ENCODE measurements at regions not wholly inside any gene's neighbourhood (a gene's known extent, or its start where the extent isn't known, plus 50 kb on each side); places are given as distances from the start of the nearest gene placed in this dataset.
A peak's percentile ranks its signal among the peaks of the same experiment; 100 is the strongest.
"Not testable (repeated sequence)": the region's sequence is repeated elsewhere in the genome, so short reads cannot be mapped to it uniquely, and the experiment has no call there.

DNA sequence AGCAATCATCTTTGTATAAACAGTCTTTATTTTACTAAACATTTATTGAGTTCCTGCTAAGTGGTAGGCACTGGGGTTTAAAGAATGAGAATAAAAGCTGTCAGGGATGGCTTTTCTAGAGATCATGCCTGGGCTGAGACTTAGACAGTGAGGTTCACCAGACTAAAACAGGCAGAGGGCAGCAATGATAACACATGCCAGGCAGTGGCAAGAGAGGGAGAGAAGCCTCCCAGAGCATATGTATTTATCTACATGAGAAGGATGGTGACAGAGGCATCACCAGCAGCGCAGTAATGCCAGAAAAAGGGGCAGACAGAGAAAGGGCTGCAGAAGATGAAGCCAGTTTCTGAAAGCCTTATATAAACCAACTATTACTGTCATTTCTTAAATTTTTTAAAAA, 121.0 kb upstream of the CCDC180 start:
- H2BK5ac ChIP-seq (ENCODE audit: insufficient read length, low read length), result no peak overlapping the region
- H3K14ac ChIP-seq (ENCODE audit: insufficient read depth, low read length), result no peak overlapping the region
- no peak overlapping the region for H3T11ph ChIP-seq (ENCODE audit: low read length)
- H2BK120ac ChIP-seq (ENCODE audit: low read depth, low read length, poor library complexity, severe bottlenecking), result no peak overlapping the region
- no peak overlapping the region for H2AFZ ChIP-seq (ENCODE audit: low read length)
- no peaks in the 10 kb centered on the region for H3K27me3 Mint-ChIP-seq (ENCODE audit: low read depth)
- peaks cover 0 to 2% of the 10 kb centered on the region in 2 experiments; a peak in 1 of 4 replicates for H3K4me1 Mint-ChIP-seq
- no peaks in the 10 kb centered on the region for H4K20me1 ChIP-seq (ENCODE audit: control insufficient read depth, insufficient read depth, insufficient read length)
- no peak overlapping the region for H4K8ac ChIP-seq (replicated peaks; ENCODE audit: insufficient read length, low read depth, low read length)
- H3K4me2 ChIP-seq (ENCODE audit: insufficient read depth, insufficient read length, low read length), result no peak overlapping the region
- H3K27ac Mint-ChIP-seq, result peak overlapping the region in 2 of 3 experiments; percentile 34 to 55; a peak in 4 of 7 replicates
- H3K27ac ChIP-seq (ENCODE audit: insufficient read length, low read depth, low read length), result no peak overlapping the region
- no peak overlapping the region for H3K56ac ChIP-seq (ENCODE audit: insufficient read length, low read depth, low read length)
- H3K9me3 Mint-ChIP-seq, result no peaks in the 10 kb centered on the region
- no peak overlapping the region for H4K5ac ChIP-seq (ENCODE audit: insufficient read length, low read depth, low read length)
- H3K79me2 ChIP-seq (ENCODE audit: insufficient read depth, low read length), result no peaks in the 10 kb centered on the region
- H3K27me3 ChIP-seq (ENCODE audit: insufficient read depth, low read length), result no peaks in the 10 kb centered on the region
- no peak for DNase-seq
- H2BK15ac ChIP-seq (ENCODE audit: low read depth, low read length), result no peak overlapping the region
- H3K4ac ChIP-seq (ENCODE audit: low read depth, low read length), result no peak overlapping the region
- H4K91ac ChIP-seq (ENCODE audit: insufficient read length, low read depth, low read length), result no peak overlapping the region
- no peak overlapping the region for H2AK5ac ChIP-seq (ENCODE audit: insufficient read length, low read length)
- no peaks in the 10 kb centered on the region for H3K9me3 ChIP-seq (ENCODE audit: control insufficient read depth, low read depth, low read length)
- WGBS (ENCODE audit: extremely low coverage, insufficient read length, low lambda C conversion rate), result no CpG with 5 or more reads among the region's 1 CpG
- no peak overlapping the region for H3K18ac ChIP-seq (ENCODE audit: insufficient read length, low read depth, low read length)
- no peak overlapping the region for H2BK20ac ChIP-seq (ENCODE audit: low read depth, low read length, poor library complexity, severe bottlenecking)
- H3K36me3 Mint-ChIP-seq (ENCODE audit: insufficient read depth in 1 of 3, low read depth in 3 of 3), result peaks cover 49 to 86% (median 83%) of the 10 kb centered on the region in 3 experiments; a peak in 6 of 7 replicates
- H3K4me3 Mint-ChIP-seq, result no peak overlapping the region
- H3K23ac ChIP-seq (ENCODE audit: insufficient read length, low read depth, low read length), result no peak overlapping the region
- H3K23me2 ChIP-seq (ENCODE audit: insufficient read length, low read depth, low read length, poor library complexity, severe bottlenecking), result no peaks in the 10 kb centered on the region
- H3K79me1 ChIP-seq (ENCODE audit: insufficient read depth, low read depth, low read length, poor library complexity, severe bottlenecking), result no peaks in the 10 kb centered on the region
- H2BK12ac ChIP-seq (ENCODE audit: insufficient read length, low read depth, low read length), result no peak overlapping the region
- TF ChIP-seq, protein P1, sequence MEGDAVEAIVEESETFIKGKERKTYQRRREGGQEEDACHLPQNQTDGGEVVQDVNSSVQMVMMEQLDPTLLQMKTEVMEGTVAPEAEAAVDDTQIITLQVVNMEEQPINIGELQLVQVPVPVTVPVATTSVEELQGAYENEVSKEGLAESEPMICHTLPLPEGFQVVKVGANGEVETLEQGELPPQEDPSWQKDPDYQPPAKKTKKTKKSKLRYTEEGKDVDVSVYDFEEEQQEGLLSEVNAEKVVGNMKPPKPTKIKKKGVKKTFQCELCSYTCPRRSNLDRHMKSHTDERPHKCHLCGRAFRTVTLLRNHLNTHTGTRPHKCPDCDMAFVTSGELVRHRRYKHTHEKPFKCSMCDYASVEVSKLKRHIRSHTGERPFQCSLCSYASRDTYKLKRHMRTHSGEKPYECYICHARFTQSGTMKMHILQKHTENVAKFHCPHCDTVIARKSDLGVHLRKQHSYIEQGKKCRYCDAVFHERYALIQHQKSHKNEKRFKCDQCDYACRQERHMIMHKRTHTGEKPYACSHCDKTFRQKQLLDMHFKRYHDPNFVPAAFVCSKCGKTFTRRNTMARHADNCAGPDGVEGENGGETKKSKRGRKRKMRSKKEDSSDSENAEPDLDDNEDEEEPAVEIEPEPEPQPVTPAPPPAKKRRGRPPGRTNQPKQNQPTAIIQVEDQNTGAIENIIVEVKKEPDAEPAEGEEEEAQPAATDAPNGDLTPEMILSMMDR (conservative IDR thresholded peaks at IDR 0.05), result no peak
- no peak overlapping the region for H3K9ac ChIP-seq (ENCODE audit: extremely low read depth, insufficient read length, low read length)
- H3K4me1 ChIP-seq (ENCODE audit: insufficient read depth, low read length), result no peaks in the 10 kb centered on the region

DNA sequence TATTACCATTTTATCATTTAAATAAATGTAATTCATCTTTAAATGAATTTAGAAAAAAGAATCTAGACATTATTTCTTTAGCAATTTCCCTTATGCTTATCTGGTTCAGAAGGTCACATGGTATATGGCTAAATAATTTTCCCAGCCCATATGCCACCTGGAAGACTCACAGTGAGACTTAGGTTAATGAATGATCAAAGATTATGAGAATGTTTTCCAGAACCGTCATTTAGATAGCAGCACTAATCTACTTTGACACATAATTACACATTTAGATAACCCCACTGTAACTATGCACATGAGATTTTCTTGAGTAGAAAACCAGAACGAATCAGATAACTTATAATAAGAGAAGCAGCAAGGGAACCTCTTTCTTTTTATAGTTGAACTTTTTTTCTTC, 124.9 kb upstream of the CCDC180 start:
- not testable (repeated sequence) for H3K14ac ChIP-seq (ENCODE audit: insufficient read depth, low read length); H3K18ac ChIP-seq (ENCODE audit: insufficient read length, low read depth, low read length); H2AK5ac ChIP-seq (ENCODE audit: insufficient read length, low read length); H3K27ac Mint-ChIP-seq; H3K9me3 Mint-ChIP-seq; H3K79me1 ChIP-seq (ENCODE audit: insufficient read depth, low read depth, low read length, poor library complexity, severe bottlenecking); H3K23ac ChIP-seq (ENCODE audit: insufficient read length, low read depth, low read length); H3K9ac ChIP-seq (ENCODE audit: extremely low read depth, insufficient read length, low read length); H3K27me3 ChIP-seq (ENCODE audit: insufficient read depth, low read length); H3K56ac ChIP-seq (ENCODE audit: insufficient read length, low read depth, low read length); H4K8ac ChIP-seq (replicated peaks; ENCODE audit: insufficient read length, low read depth, low read length); H4K20me1 ChIP-seq (ENCODE audit: control insufficient read depth, insufficient read depth, insufficient read length); H2BK20ac ChIP-seq (ENCODE audit: low read depth, low read length, poor library complexity, severe bottlenecking); H2BK120ac ChIP-seq (ENCODE audit: low read depth, low read length, poor library complexity, severe bottlenecking); H2BK5ac ChIP-seq (ENCODE audit: insufficient read length, low read length); H2BK15ac ChIP-seq (ENCODE audit: low read depth, low read length); H4K5ac ChIP-seq (ENCODE audit: insufficient read length, low read depth, low read length); DNase-seq; H3K9me3 ChIP-seq (ENCODE audit: control insufficient read depth, low read depth, low read length); H4K91ac ChIP-seq (ENCODE audit: insufficient read length, low read depth, low read length); H2BK12ac ChIP-seq (ENCODE audit: insufficient read length, low read depth, low read length); H2AFZ ChIP-seq (ENCODE audit: low read length); H3K4me2 ChIP-seq (ENCODE audit: insufficient read depth, insufficient read length, low read length); H3K23me2 ChIP-seq (ENCODE audit: insufficient read length, low read depth, low read length, poor library complexity, severe bottlenecking); H3K4me1 Mint-ChIP-seq; H3K4me1 ChIP-seq (ENCODE audit: insufficient read depth, low read length); H3K4ac ChIP-seq (ENCODE audit: low read depth, low read length); H3K27me3 Mint-ChIP-seq (ENCODE audit: low read depth); H3T11ph ChIP-seq (ENCODE audit: low read length); H3K79me2 ChIP-seq (ENCODE audit: insufficient read depth, low read length); H3K27ac ChIP-seq (ENCODE audit: insufficient read length, low read depth, low read length); H3K4me3 Mint-ChIP-seq
- H3K36me3 Mint-ChIP-seq (ENCODE audit: insufficient read depth in 1 of 3, low read depth in 3 of 3), result peaks cover 49 to 97% (median 95%) of the 10 kb centered on the region in 3 experiments
- WGBS (ENCODE audit: extremely low coverage, insufficient read length, low lambda C conversion rate), result no CpG with 5 or more reads among the region's 2 CpGs

All from H9 (cell line).